ENCODE measurements at regions not wholly inside any gene's neighbourhood (a gene's known extent, or its start where the extent isn't known, plus 50 kb on each side); places are given as distances from the start of the nearest gene placed in this dataset.
"Not testable (repeated sequence)": the region's sequence is repeated elsewhere in the genome, so short reads cannot be mapped to it uniquely, and the experiment has no call there.

DNA sequence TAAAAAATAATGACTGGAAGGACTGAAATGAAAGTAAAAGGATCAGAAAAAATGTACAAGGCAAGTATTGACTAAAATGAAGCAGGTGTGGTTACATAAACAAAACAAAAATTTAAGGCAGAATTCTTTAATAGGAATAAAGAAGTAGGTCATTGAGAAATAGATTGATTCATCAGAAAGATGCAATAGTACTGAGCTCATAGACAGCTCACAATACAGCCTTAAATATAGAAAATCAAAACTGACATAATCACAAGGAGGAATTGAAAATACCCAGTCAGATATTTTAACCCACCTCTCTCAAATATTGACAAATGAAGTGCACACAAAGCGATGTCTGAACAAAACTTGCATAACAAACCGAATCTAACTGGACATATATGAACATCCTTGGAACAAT, 366.8 kb upstream of the DPYD start:
- no peak for DNase-seq (ENCODE audit: low read depth in 3 of 3)

DNA sequence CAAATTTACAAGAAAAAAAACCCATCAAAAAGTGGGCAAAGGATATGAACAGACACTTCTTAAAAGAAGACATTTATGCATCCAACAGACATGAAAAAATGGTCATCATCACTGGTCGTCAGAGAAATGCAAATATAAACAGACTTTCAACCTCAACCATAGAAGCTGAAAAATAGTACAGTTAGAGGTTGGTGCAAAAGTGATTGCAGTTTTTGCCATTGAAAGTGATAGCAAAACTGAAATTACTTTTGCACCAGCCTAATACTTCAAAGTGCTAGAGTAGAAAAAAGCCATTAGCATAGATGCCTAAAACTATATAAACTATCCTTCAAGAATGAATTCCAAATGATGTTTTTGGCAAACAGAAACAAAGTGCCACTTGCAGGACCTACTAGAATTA, 365.8 kb upstream of the DPYD start:
- no peak for DNase-seq (ENCODE audit: low read depth in 3 of 3)

DNA sequence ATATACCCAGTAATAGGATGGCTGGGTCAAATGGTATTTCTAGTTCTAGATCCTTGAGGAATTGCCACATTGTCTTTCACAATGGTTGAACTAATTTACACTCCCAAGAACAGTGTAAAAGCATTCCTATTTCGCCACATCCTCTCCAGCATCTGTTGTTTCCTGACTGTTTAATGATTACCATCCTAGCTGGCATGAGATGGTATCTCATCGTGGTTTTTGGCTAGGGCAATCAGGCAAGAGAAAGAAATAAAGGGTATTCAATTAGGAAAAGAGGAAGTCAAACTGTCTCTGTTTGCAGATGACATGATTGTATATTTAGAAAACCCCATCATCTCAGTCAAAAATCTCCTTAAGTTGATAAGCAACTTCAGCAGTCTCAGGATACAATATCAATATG, 364.5 kb upstream of the DPYD start:
- DNase-seq (ENCODE audit: low read depth in 3 of 3): not testable (repeated sequence)

DNA sequence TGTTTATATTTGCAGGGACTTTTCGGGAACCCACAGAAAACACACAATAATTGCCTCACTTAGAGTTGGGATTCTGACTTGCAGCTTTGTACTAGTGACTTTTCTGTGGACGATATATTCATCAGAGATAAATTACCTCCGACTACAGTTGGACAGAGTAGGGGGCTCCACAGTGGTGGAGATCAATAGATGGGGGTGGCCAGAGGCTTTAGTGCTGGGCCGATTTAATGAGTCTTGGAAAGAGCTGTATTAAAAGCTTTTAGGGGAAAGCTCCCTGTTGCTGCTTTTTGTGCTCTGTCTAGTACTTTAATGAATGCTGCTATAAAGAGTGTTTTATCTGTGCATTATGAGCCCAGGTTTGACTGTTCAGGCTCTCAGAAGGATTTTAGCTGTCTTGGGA, 359.2 kb upstream of the DPYD start:
- no peak for DNase-seq (ENCODE audit: low read depth in 3 of 3)

DNA sequence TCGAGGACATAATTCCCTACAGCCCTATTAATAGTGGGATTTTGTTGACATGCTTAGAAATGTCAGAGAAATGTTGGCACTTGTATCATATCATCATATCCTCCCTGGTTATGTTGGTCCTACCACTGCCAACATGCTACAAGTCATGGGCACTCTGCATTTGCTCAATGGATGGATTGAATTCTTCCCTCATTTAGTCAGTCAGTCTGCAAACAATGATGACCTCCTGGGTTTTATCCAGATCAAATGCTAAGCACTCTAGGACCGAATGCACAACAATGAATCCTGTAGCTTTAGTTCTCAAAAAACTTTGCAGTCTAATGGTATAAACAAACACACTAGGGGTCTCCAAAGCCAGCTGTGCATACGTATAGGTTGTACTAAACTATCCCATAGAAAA, 357.2 kb upstream of the DPYD start:
- DNase-seq (ENCODE audit: low read depth in 3 of 3): no peak

DNA sequence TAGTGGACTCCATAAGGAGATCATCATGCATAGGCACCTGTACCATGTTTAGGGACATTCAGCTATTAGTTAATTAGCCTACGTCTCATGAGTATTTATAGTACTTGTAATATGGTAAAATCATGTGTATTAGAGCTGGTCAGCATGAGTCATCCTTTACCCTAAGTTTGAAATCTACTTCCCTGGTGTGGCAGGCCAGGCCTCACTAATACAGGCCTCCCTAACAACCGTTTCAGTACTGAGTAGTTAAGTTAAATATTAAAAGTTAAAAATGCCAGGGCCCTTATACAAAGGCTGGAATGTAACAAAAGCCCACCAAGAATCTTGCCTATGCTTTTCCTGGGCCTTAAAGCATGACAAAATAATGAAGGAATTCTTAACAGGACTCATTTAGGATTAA, 356.3 kb upstream of the DPYD start:
- DNase-seq (ENCODE audit: low read depth in 3 of 3): no peak

DNA sequence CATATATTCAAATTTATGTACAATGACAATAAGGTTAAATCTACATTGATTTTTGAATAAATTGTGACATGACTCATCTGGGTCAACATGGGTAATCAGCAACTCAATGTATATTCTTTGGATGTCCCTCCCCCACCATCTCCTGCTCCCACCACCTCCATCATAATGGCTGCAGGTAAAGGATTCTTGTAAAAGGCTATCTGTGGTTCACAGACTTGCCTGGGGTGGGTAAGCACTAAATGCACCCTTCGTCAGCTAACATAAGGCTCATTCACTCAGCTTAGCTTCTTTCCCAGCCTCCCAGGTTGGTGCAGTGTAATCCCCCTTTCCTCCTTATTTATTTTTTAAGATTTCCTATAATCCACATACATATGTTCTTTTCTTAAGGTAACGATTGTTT, 355.7 kb upstream of the DPYD start:
- DNase-seq (ENCODE audit: low read depth in 3 of 3): no peak

DNA sequence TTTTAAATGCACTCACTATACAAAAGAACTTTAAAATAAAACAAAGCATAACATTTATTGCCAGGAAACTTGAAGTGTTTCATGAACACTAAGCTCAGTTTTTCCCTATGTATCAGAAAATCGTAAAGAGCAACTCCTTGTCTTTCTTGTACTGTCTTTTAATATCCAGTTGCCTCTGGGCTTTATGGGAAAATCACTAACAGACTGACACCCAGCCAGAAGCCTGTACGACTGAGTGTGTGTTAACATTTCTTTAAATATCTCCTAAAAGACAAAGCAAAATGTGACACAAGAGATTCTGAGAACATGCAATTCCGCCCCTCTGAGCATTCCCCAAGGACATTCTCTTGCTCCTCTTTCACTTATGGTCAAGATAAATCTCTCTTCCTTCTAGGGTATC, 347.5 kb upstream of the DPYD start:
- DNase-seq (ENCODE audit: low read depth in 3 of 3): no peak

DNA sequence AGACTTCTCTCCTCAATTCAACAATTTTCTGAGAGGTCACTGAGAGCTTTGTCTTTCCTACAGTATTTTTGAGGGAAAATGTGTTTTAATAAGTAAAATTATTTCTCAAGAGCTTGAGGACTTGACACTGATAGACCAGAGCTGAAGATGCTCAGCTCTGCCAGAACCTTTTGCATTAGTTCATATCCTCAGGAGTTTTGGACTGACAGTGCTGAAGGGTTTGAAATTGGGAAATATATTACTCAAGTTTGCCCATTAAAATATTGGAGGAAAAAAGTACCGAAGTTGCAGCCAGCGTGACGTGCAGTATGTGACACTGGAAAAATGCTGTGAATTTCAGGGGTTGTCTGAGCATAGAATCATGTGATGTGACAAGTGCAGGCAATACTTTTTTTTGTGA, 346.6 kb upstream of the DPYD start:
- no peak for DNase-seq (ENCODE audit: low read depth in 3 of 3)

DNA sequence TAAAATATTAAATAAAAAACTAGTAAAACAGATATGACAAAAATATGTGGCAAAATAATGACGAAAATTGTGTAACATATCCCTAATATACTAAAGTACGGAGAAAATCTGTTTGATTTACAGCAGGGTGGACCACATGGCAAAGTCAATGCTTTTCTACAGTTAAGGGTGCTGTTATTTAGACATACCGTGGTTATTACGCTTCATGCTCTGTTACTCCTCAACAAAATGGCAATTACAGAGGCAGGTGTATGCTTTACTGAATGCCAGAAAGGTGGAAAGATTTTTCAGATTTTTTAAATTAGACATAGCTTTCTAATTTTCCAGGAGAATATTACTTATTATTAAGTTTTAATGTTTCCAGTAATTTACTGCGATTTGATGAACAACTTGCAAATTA, 343.9 kb upstream of the DPYD start:
- no peak for DNase-seq (ENCODE audit: low read depth in 3 of 3)

DNA sequence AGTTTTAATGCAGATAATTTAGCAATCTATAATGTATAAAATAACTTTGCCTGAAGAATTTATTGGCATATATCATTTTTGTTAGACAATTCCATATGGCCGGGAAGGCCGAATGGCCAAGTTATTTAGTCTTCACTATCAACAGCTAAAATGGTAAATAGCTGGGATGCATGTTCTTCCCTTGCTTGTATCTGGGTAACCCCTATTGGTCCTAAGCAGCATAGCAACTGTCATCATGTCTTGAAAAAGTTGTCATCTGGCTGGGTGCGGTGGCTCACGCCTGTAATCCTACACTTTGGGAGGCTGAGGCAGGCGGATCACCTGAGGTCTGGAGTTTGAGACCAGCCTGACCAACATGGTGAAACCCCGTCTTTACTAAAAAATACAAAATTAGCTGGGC, 340.0 kb upstream of the DPYD start:
- DNase-seq (ENCODE audit: low read depth in 3 of 3): no peak

DNA sequence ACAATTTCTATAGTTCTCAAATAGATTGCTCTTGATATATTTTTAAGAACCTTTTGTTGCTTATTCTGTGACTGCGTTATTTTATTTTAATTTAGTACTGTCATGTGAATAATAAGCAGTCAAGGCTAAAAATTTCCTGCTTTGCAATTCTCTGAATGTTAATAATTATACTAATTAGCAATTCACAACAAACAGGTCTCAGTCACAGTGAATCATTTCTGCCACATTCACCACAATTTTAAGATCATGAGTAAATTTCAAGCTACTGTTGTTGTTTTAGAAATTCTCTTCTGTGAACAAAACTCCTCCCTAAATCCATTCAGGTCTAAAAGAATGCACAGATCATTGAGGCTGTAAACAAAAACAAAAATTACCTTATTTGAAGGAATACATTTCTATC, 339.6 kb upstream of the DPYD start:
- no peak for DNase-seq (ENCODE audit: low read depth in 3 of 3)

DNA sequence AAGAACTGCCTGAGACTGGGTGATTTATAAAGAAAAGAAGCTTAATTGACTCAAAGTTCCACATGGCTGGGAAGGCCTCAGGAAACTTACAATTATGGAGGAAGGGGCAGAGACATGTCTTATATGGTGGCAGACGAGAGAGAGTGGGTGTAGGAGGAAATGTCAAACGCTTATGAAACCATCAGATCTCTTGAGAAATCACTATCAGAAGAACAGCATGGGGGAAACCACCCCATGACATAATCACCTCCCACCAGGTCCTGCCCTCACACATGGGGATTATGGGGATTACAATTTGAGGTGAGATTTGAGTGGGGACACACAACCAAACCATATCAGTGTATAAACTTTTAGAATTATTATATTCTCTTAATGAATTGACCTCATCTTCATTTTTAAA, 335.9 kb upstream of the DPYD start:
- no peak for DNase-seq (ENCODE audit: low read depth in 3 of 3)

DNA sequence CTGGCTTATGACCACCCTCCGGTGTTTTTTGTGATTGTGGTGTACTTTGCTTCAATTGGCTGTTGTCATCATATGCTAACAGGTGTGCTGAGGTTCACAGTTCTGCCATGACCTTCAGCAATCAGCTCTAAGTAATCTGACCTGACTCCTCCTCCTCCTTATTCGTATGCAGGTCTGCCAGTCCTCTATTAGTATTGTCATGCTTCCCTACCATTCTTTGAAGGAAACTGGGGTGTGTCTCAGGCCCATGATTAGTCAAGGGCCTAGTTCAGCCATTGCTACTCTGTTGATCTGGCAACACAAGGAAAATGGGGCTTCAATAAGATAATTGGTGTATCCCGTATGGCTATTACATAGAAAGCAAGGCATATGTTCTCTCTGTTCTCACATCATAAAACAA, 332.3 kb upstream of the DPYD start:
- DNase-seq (ENCODE audit: low read depth in 3 of 3): no peak

DNA sequence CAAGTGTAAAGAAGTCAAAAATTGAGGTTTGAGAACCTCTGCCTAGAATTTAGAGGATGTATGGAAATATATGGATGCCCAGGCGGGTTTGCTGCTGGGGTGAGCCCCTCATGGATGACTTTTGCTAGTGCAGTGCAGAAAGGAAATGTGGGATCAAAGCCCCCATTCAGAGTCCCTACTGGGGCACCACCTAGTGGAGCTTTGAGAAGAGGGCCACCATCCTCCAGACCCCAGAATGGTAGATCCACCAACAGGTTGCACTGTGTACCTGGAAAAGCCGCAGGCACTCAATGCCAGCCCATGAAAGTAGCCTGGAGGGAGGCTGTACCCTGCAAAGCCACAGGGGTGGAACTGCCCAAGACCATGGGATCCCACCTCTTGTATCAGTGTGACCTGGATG, 330.7 kb upstream of the DPYD start:
- no peak for DNase-seq (ENCODE audit: low read depth in 3 of 3)

DNA sequence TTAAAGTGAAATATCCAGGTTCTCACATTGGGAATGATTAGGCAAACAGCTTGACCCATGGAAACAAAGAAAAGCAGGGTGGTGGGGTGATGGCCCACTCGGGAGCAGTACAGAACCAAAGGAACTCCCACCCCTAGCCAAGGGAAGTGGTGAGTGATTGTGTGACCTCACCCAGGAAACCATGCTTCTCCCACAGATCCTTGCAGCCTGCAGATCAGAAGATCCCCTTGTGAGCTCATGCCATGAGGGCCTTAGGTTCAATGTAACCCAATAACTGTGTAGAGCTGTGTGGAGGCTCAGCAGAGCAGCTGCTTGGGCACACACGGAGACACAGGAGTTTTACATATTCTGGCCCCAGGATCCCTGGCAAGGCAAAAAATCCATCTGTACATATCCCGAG, 311.8 kb upstream of the DPYD start:
- no peak for DNase-seq (ENCODE audit: low read depth in 3 of 3)

DNA sequence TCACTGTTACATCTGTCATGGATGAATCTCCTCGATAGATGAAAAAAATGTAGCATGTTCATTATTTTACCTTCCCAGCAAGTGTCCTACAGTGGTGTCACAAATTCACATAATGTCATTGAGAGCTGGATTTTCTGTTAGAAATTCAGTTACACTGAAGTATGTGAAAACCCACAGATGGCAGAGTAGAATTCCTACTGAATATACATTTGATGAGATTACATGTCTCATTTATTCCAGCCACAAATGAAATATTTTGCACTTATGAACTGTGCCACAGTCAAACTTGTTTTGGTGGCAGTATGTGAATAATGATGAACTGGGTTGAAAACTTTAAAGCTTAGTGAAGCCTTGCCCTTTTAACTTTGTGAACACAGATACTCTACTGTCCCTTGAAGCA, 301.9 kb upstream of the DPYD start:
- no peak for DNase-seq (ENCODE audit: low read depth in 3 of 3)

DNA sequence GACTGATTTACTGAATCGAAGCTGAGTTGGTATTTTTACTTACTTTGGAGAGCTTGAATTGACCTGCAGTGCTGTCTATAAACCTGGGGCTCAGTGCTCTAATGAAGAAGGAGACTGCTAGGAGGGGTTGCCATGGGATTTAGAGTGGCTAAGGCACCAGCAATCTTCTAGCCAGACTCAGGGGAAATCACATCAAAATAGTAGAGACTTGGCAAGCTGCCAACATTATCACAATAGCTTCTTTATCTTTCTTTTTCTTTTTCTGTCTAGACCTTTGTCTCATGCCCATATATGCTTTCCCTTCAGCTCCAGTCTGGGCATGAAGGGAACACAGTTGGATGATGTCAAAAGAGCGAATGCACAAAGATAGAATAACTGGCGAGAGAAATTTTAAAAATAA, 301.1 kb upstream of the DPYD start:
- DNase-seq (ENCODE audit: low read depth in 3 of 3): no peak

DNA sequence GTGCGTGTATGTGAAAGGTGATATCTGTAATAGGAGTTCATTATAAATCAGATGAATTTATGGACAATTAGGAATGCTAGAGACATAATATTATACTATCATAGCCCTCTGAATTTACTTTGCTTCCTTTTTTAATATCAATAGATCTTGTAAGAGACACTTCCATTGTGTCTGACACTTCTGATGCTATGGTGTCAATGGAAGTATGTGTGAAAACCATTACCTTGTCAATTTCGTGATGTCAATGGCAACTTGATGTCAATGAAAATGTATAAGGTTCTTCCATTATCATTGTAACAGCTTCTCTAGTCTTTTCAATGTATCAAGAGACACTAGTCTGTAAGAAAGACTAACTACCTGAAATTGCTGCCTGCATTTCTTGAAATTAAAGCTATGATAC, 296.8 kb upstream of the DPYD start:
- DNase-seq (ENCODE audit: low read depth in 3 of 3): no peak

DNA sequence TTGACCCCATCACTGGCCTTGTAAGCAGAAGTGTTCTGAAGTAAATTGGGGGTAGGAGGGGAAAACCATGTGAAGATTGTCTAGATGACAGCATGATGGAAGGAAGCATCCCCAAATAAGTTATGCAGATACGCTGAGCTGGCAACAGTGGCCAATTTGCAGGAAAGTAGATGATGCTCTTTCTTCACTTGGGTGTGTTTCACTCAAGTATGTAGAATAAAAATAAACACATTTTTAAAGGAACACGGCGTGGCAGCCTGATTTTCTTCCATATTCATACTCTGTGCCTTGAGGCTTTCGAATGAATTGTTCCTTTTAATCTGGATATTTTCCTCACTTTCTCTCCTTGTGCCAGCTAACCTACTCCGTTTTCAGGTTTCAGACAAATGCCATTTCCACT, 295.5 kb upstream of the DPYD start:
- DNase-seq (ENCODE audit: low read depth in 3 of 3): no peak

DNA sequence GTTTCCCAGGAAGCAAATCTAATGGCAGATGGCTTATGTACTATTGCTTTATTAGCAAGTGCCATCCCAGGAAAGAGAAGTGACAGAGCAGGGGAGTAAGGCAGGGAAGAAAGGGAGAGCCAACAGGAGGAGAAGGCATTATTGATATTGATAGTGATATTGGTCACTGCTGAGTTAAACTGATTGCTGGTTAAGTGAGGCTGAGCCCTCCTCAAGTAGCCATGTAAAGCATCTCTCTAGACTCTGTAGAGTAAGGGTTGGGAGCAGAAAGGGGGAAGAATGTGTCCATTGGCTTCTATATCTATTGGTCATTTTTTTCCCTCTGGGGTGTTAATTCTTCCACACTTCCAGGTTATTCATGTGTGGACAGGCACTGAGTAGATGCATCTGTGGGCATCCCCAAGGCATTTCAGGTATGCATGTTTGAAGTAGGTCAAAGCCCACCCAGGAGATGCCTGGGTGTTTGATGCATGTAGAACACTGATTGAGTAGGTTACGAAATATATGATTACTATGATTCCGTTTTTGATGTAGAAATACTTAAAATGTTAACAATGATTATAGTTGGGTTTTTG, 290.5 kb upstream of the DPYD start:
- DNase-seq (ENCODE audit: low read depth in 3 of 3): no peak

DNA sequence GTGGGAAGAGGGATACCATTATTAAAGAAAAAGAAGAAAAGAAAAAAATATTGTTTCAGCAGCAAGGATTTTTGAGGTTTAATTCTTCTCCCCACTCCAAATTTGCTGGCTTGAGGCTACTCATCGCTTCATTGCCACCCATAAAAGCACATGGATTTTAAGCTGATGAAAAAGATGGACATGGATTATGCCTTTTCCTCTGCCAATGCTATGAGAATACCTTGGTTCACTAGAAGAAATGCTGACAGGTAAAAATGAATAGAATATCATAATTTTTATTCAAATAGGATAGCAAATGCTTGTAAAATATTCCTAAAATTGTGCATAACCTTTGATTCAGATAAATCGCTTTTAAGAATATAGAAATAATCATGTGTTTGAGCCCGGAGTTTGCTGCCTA, 289.7 kb upstream of the DPYD start:
- no peak for DNase-seq (ENCODE audit: low read depth in 3 of 3)

DNA sequence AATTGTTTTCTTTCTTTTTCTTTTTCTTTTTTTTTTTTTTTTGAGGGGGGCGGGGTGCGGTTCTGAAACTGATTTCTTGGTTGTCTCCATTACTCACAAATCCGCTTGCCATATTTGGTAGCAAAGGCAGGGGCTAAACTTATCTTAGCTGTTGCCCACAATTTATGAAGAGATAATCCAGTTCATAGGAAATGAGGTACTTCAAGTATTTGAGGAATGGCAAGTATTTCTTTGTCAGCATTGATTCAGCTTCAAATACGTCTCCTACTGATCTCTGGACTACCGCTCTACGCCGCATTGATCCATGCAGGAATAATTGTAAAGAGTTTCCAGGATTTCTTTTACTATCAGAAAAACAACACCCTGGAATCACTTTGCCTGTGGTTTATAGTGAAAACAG, 289.2 kb upstream of the DPYD start:
- no peak for DNase-seq (ENCODE audit: low read depth in 3 of 3)

DNA sequence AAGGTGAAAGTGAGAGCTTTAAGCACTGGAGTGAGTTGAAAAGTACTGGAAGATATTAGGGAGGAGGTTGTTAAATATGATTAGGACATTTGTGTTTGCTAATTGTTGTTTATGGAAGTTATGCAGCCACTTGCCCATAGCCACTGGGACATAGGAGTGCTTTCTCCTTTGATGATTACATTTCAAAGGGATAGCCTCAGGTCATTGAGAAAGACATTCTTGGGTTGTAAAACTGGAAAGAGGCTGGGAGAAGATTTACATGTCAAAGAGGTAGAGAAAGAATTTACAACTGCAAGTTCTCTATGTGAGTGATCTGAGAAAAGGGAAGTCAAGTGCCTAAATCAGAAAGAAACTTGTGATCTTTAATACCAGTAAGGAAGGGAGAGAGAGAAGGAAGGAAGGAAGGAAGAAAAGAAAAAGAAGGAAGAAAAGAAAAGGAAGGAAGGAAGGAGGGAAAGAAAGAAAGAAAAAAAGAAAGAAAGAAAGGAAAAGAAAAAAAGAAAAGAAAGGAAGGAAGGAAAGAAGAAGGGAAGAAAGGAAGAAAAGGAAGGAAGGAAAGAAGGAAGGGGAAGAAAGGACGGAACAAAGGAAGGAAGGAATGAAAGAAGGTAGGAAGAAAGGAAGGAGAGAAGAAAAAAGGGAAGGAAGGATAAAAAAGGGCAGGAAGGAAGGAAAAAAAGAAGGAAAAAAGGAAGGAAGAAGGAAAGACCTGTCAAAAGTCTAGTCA, 284.6 kb upstream of the DPYD start:
- DNase-seq (ENCODE audit: low read depth in 3 of 3): no peak

Measured in stimulated activated CD4-positive, alpha-beta T cell treated with anti-CD3 and anti-CD28 coated beads, TNF-alpha, amount 100 ng/mL, for 4 hours (primary cell).